H9 (cell line): ENCODE measurements at regions not wholly inside any gene's neighbourhood (a gene's known extent, or its start where the extent isn't known, plus 50 kb on each side); places are given as distances from the start of the nearest gene placed in this dataset.

Source experiments
- DNase-seq: peaks from one replicate; pipeline ENCODE4 v3.0.0-alpha.2; 2017
- H2AFZ ChIP-seq: one replicate; pipeline ENCODE4 v1.6.1; 2013; ENCODE audit warnings: mild to moderate bottlenecking, low read length, control low read depth, moderate library complexity
- H2AK5ac ChIP-seq: 2 replicates; pipeline ENCODE4 v1.6.1; 2013; ENCODE audit warnings: low read length, control low read depth, mixed read lengths; ENCODE audit not compliant: insufficient read length
- H2BK120ac ChIP-seq: one replicate; pipeline ENCODE4 v1.6.1; 2013; ENCODE audit warnings: low read depth, mild to moderate bottlenecking, low read length, control low read depth, inconsistent platforms; ENCODE audit not compliant: poor library complexity, severe bottlenecking
- H2BK12ac ChIP-seq: 2 replicates; pipeline ENCODE4 v1.6.1; 2013; ENCODE audit warnings: low read length, control low read depth, mixed read lengths, low read depth; ENCODE audit not compliant: insufficient read length
- H2BK15ac ChIP-seq: 2 replicates; pipeline ENCODE4 v1.6.1; 2013; ENCODE audit warnings: low read depth, low read length, control low read depth
- H2BK20ac ChIP-seq: one replicate; pipeline ENCODE4 v1.6.1; 2013; ENCODE audit warnings: low read depth, mild to moderate bottlenecking, low read length, control low read depth, inconsistent platforms; ENCODE audit not compliant: poor library complexity, severe bottlenecking
- H2BK5ac ChIP-seq: 2 replicates; pipeline ENCODE4 v1.6.1; 2013; ENCODE audit warnings: low read length, control low read depth, mixed read lengths; ENCODE audit not compliant: insufficient read length
- H3K14ac ChIP-seq: 2 replicates; pipeline ENCODE4 v1.6.1; 2013; ENCODE audit warnings: low read length, control low read depth; ENCODE audit not compliant: insufficient read depth
- H3K18ac ChIP-seq: 2 replicates; pipeline ENCODE4 v1.6.1; 2013; ENCODE audit warnings: low read depth, mild to moderate bottlenecking, mixed read lengths, low read length, control low read depth; ENCODE audit not compliant: insufficient read length
- H3K23ac ChIP-seq: 2 replicates; pipeline ENCODE4 v1.6.1; 2013; ENCODE audit warnings: low read length, control low read depth, mixed read lengths, low read depth; ENCODE audit not compliant: insufficient read length
- H3K23me2 ChIP-seq: 2 replicates; pipeline ENCODE4 v1.6.1; 2013; ENCODE audit warnings: low read depth, mild to moderate bottlenecking, mixed read lengths, low read length, control low read depth; ENCODE audit not compliant: insufficient read length, poor library complexity, severe bottlenecking
- H3K27ac ChIP-seq: 2 replicates; pipeline ENCODE4 v1.5.1; 2013; ENCODE audit warnings: low read length, control low read depth, mixed read lengths, low read depth; ENCODE audit not compliant: insufficient read length
- H3K27me3 ChIP-seq: 2 replicates; pipeline ENCODE4 v1.6.1; 2013; ENCODE audit warnings: low read length, control low read depth, inconsistent platforms; ENCODE audit not compliant: insufficient read depth
- H3K4ac ChIP-seq: 2 replicates; pipeline ENCODE4 v1.6.1; 2013; ENCODE audit warnings: low read depth, mild to moderate bottlenecking, control low read depth, inconsistent platforms, low read length, moderate library complexity
- H3K4me1 ChIP-seq: 2 replicates; pipeline ENCODE4 v1.6.1; 2013; ENCODE audit warnings: low read length, control low read depth, inconsistent platforms; ENCODE audit not compliant: insufficient read depth
- H3K4me2 ChIP-seq: 2 replicates; pipeline ENCODE4 v1.6.1; 2013; ENCODE audit warnings: low read length, control low read depth, mixed read lengths; ENCODE audit not compliant: insufficient read length, insufficient read depth
- H3K56ac ChIP-seq: 2 replicates; pipeline ENCODE4 v1.6.1; 2013; ENCODE audit warnings: low read depth, mild to moderate bottlenecking, mixed read lengths, low read length, control low read depth; ENCODE audit not compliant: insufficient read length
- H3K79me1 ChIP-seq: 2 replicates; pipeline ENCODE4 v1.6.1; 2013; ENCODE audit warnings: low read depth, mild to moderate bottlenecking, moderate library complexity, low read length, control low read depth, inconsistent platforms; ENCODE audit not compliant: insufficient read depth, poor library complexity, severe bottlenecking
- H3K79me2 ChIP-seq: 2 replicates; pipeline ENCODE4 v1.6.1; 2013; ENCODE audit warnings: low read length, control low read depth, inconsistent platforms; ENCODE audit not compliant: insufficient read depth
- H3K9ac ChIP-seq: 2 replicates; pipeline ENCODE4 v1.6.1; 2013; ENCODE audit warnings: low read length, control low read depth, mixed read lengths; ENCODE audit not compliant: insufficient read length; ENCODE audit errors: extremely low read depth
- H3K9me3 ChIP-seq: one replicate; pipeline ENCODE4 v1.6.1; 2013; ENCODE audit warnings: low read depth, low read length, inconsistent platforms; ENCODE audit not compliant: control insufficient read depth
- H3T11ph ChIP-seq: one replicate; pipeline ENCODE4 v1.6.1; 2013; ENCODE audit warnings: mild to moderate bottlenecking, low read length, control low read depth, inconsistent platforms
- H4K20me1 ChIP-seq: one replicate; pipeline ENCODE4 v1.6.1; 2013; ENCODE audit not compliant: control insufficient read depth, insufficient read length, insufficient read depth
- H4K5ac ChIP-seq: 2 replicates; pipeline ENCODE4 v1.6.1; 2013; ENCODE audit warnings: low read depth, mild to moderate bottlenecking, mixed read lengths, low read length, control low read depth; ENCODE audit not compliant: insufficient read length
- H4K8ac ChIP-seq: replicated peaks from 2 replicates; pipeline ENCODE4 v1.6.1; 2013; ENCODE audit warnings: low read length, control low read depth, mixed read lengths, low read depth; ENCODE audit not compliant: insufficient read length
- H4K91ac ChIP-seq: 2 replicates; pipeline ENCODE4 v1.6.1; 2013; ENCODE audit warnings: low read depth, mild to moderate bottlenecking, moderate library complexity, mixed read lengths, low read length, control low read depth; ENCODE audit not compliant: insufficient read length
- H3K27ac Mint-ChIP-seq, 3 experiments: 2 replicates in 2 of 3; 3 replicates in 1 of 3; pipeline ENCODE4 v1.8.0; 2020 to 2021; ENCODE audit warnings: mixed read lengths in 3 of 3, mild to moderate bottlenecking in 1 of 3, moderate library complexity in 1 of 3
- H3K27me3 Mint-ChIP-seq: 2 replicates; pipeline ENCODE4 v1.8.0; 2021; ENCODE audit warnings: low read depth, mild to moderate bottlenecking, moderate library complexity, mixed read lengths
- H3K36me3 Mint-ChIP-seq, 3 experiments: 2 replicates in 2 of 3; 3 replicates in 1 of 3; pipeline ENCODE4 v1.8.0; 2020 to 2021; ENCODE audit warnings: low read depth in 3 of 3, mixed read lengths in 3 of 3; ENCODE audit not compliant: insufficient read depth in 1 of 3
- H3K4me1 Mint-ChIP-seq, 2 experiments: 2 replicates each; pipeline ENCODE4 v1.8.0; 2020; ENCODE audit warnings: mixed read lengths in 2 of 2
- H3K4me3 Mint-ChIP-seq, 2 experiments: 2 replicates in 1 of 2; 3 replicates in 1 of 2; pipeline ENCODE4 v1.8.0; 2020 to 2021; ENCODE audit warnings: mild to moderate bottlenecking in 2 of 2, mixed read lengths in 2 of 2, moderate library complexity in 1 of 2
- H3K9me3 Mint-ChIP-seq, 2 experiments: 2 replicates in 1 of 2; 3 replicates in 1 of 2; pipeline ENCODE4 v1.8.0; 2020; ENCODE audit warnings: mild to moderate bottlenecking in 2 of 2, mixed read lengths in 2 of 2, moderate library complexity in 1 of 2
- CTCF ChIP-seq: fragments of 200-600 bp; sonication (generic); conservative IDR thresholded peaks from 3 replicates; pipeline ENCODE4 v1.8.0; 2021; ENCODE audit warnings: antibody characterized with exemption, mild to moderate bottlenecking
- WGBS: extraction: QIAGEN DNeasy Blood & Tissue Kit; methylation state at CpG from one replicate; pipeline ENCODE4 v1.1.7; 2013; ENCODE audit warnings: missing lambda C conversion rate, low lambda C conversion rate, mixed read lengths; ENCODE audit not compliant: insufficient read length; ENCODE audit errors: extremely low coverage; 5-methylcytosine and 5-hydroxymethylcytosine counted together

- H2BK15ac ChIP-seq, result no peak overlapping the region
- no peak overlapping the region for H4K8ac ChIP-seq
- Mint-ChIP-seq H3K27me3 (no peaks in the 10 kb centered on the region), H3K4me3 (no peak overlapping the region), H3K36me3 (no peaks in the 10 kb centered on the region), H3K4me1 (peaks cover 22 to 24% of the 10 kb centered on the region in 2 experiments), H3K9me3 (no peaks in the 10 kb centered on the region), H3K27ac (no peak overlapping the region)
- no peak overlapping the region for H2BK120ac ChIP-seq
- H3K27ac ChIP-seq, result no peak overlapping the region
- H3K18ac ChIP-seq, result no peak overlapping the region
- H3T11ph ChIP-seq, result no peak overlapping the region
- no peak overlapping the region for H2AK5ac ChIP-seq
- peaks cover 3% of the 10 kb centered on the region; the same call in 1 of the 2 replicates for H3K4me1 ChIP-seq
- no peaks in the 10 kb centered on the region for H3K9me3 ChIP-seq
- H4K20me1 ChIP-seq, result no peaks in the 10 kb centered on the region
- no peak overlapping the region for H3K4me2 ChIP-seq
- no peak overlapping the region for H3K4ac ChIP-seq
- no peaks in the 10 kb centered on the region for H3K23me2 ChIP-seq
- H3K79me1 ChIP-seq, result no peaks in the 10 kb centered on the region
- DNase-seq, result no peak
- H3K14ac ChIP-seq, result no peak overlapping the region
- H3K23ac ChIP-seq, result no peak overlapping the region
- no peak overlapping the region for H3K56ac ChIP-seq
- no peak overlapping the region for H2AFZ ChIP-seq
- no peaks in the 10 kb centered on the region for H3K79me2 ChIP-seq
- H3K27me3 ChIP-seq, result no peaks in the 10 kb centered on the region
- H4K5ac ChIP-seq, result no peak overlapping the region
- H2BK20ac ChIP-seq, result no peak overlapping the region
- H2BK5ac ChIP-seq, result no peak overlapping the region
- no peak for TF ChIP-seq CTCF
- no CpG with 5 or more reads among the region's 6 CpGs for WGBS
- H2BK12ac ChIP-seq, result no peak overlapping the region
- no peak overlapping the region for H4K91ac ChIP-seq
- H3K9ac ChIP-seq, result no peak overlapping the region
Measured at GRCh38 chr6:148222846-148223245, 119.8 kb upstream of the SASH1 start.
